Testis (tissue), 2 donors: ENCODE measurements at regions not wholly inside any gene's neighbourhood (a gene's known extent, or its start where the extent isn't known, plus 50 kb on each side); places are given as distances from the start of the nearest gene placed in this dataset.

Experiments
- POLR2A ChIP-seq: fragments of 450-650 bp; IDR thresholded peaks from one replicate; pipeline ENCODE4 v1.6.1; 2017; ENCODE audit warnings: antibody characterized with exemption, mild to moderate bottlenecking, moderate library complexity
- TF ChIP-seq, protein P1 (sequence below), 3 experiments: fragments of 450-650 bp in 2 of 3; fragments of 200-600 bp in 1 of 3; sonication (generic) in 1 of 3; IDR thresholded peaks; one replicate each; pipeline ENCODE4 v1.5.1; 2016 to 2019; ENCODE audit warnings: antibody characterized with exemption in 3 of 3, mild to moderate bottlenecking in 2 of 3, moderate library complexity in 1 of 3

DNA sequence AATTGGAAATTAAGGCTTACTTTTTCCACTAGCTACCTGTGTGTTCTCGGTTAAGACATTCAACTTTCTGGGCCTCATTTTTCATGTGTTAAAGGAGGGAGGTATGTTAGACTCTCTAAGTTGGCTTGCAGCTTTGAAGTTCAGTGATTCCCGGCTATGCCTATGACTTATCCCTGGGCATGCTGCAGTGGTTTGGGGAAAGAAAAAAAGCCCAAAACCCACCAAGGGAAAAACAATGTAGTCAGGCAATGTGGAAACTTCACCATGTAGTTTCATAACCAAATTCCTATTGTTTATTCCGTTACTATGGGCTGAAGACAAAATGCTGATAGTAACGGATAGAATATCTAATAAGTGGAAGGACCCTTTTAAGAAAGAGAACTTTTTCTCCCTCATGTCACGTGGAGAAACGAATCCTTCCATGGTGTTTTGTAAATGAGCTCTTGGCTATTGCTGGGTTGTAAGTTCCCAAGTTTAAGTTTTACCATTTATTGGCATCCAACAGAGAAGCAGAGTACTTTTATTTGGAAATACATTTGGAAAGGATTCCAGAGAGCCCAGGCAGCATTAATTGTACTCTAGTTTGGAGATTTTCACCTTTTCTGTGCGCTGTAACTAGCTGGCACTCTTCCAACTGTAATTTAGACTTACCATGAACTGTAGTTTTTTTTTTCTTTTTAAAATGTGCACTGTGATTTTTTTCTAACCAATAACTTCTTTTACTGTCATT lies 84.9 kb upstream of the MPDZ start:
- TF ChIP-seq, protein P1, sequence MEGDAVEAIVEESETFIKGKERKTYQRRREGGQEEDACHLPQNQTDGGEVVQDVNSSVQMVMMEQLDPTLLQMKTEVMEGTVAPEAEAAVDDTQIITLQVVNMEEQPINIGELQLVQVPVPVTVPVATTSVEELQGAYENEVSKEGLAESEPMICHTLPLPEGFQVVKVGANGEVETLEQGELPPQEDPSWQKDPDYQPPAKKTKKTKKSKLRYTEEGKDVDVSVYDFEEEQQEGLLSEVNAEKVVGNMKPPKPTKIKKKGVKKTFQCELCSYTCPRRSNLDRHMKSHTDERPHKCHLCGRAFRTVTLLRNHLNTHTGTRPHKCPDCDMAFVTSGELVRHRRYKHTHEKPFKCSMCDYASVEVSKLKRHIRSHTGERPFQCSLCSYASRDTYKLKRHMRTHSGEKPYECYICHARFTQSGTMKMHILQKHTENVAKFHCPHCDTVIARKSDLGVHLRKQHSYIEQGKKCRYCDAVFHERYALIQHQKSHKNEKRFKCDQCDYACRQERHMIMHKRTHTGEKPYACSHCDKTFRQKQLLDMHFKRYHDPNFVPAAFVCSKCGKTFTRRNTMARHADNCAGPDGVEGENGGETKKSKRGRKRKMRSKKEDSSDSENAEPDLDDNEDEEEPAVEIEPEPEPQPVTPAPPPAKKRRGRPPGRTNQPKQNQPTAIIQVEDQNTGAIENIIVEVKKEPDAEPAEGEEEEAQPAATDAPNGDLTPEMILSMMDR (IDR thresholded peaks at IDR 0.05) = no peak
- TF ChIP-seq POLR2A = no peak
